Endothelial cell of umbilical vein (primary cell): ENCODE measurements at regions not wholly inside any gene's neighbourhood (a gene's known extent, or its start where the extent isn't known, plus 50 kb on each side); places are given as distances from the start of the nearest gene placed in this dataset.

Source experiments
- BruUV-seq: library from RNA; stranded (reverse); fragments of 400-500 nt; replicated peaks from 2 replicates; lab custom pipeline; 2021; lab: Mats Ljungman, UMichigan
- CTCF ChIA-PET: fragments of 300-600, 350-600 bp; sonication (Branson Sonifier 250); formaldehyde crosslinking; loops from one replicate; lab custom pipeline; 2021; ENCODE audit warnings: antibody characterized with exemption, inconsistent platforms; lab: Charles Lee
- POLR2A ChIA-PET: fragments of 300-600, 350-600 bp; sonication (Branson Sonifier 250); formaldehyde crosslinking; loops from one replicate; lab custom pipeline; 2021; ENCODE audit warnings: antibody characterized with exemption, inconsistent platforms; lab: Charles Lee
- DNase-seq: peaks from one replicate; pipeline ENCODE4 v3.0.0-alpha.2; 2011; ENCODE audit warnings: low read depth, low spot score
- FAIRE-seq: peaks from 2 replicates; lab custom pipeline; 2011; peaks lifted over from hg19 to GRCh38; lab: Jason Lieb, UNC
- H2AFZ ChIP-seq: 2 replicates; pipeline ENCODE4 v1.6.0; 2012; ENCODE audit warnings: low read depth, low read length, control low read depth, inconsistent platforms
- H3K27ac ChIP-seq: 2 replicates; pipeline ENCODE4 v1.5.1; 2011; ENCODE audit warnings: low read depth, mild to moderate bottlenecking, control low read depth, low read length, moderate library complexity; ENCODE audit not compliant: insufficient read depth
- H3K27me3 ChIP-seq, 2 experiments: 2 replicates each; pipeline versions ENCODE4 v1.6.0 to v1.6.1; 2011; ENCODE audit warnings: low read length in 2 of 2, mixed read lengths in 1 of 2; ENCODE audit not compliant: control insufficient read depth in 2 of 2, insufficient read depth in 2 of 2
- H3K36me3 ChIP-seq, 2 experiments: 2 replicates in 1 of 2; 3 replicates in 1 of 2; pipeline ENCODE4 v1.5.1; 2011; ENCODE audit warnings: low read length in 2 of 2, mild to moderate bottlenecking in 1 of 2, moderate library complexity in 1 of 2; ENCODE audit not compliant: control insufficient read depth in 2 of 2, insufficient read depth in 2 of 2; ENCODE audit errors: extremely low read depth in 1 of 2
- H3K4me1 ChIP-seq: 3 replicates; pipeline ENCODE4 v1.5.1; 2011; ENCODE audit warnings: mild to moderate bottlenecking, low read length; ENCODE audit not compliant: control insufficient read depth, insufficient read depth; ENCODE audit errors: extremely low read depth
- H3K4me2 ChIP-seq: 2 replicates; pipeline ENCODE4 v1.6.1; 2011; ENCODE audit warnings: low read length, control low read depth, mixed read lengths; ENCODE audit not compliant: insufficient read depth
- H3K4me3 ChIP-seq, 3 experiments: fragments of 200-600 bp in 1 of 3; sonication (generic), shearing (Covaris generic) in 1 of 3; replicated peaks in 1 of 3; 2 replicates each; pipeline ENCODE4 v1.5.1; 2011 to 2016; ENCODE audit warnings: control low read depth in 3 of 3, low read length in 3 of 3, mild to moderate bottlenecking in 2 of 3, inconsistent platforms in 1 of 3, low read depth in 1 of 3, moderate library complexity in 1 of 3; ENCODE audit not compliant: insufficient read depth in 1 of 3
- H3K79me2 ChIP-seq: 2 replicates; pipeline ENCODE4 v1.6.0; 2012; ENCODE audit warnings: low read length, inconsistent platforms; ENCODE audit not compliant: control insufficient read depth, insufficient read depth
- H3K9ac ChIP-seq: replicated peaks from 2 replicates; pipeline ENCODE3; 2011; ENCODE audit warnings: low read length, control low read depth; ENCODE audit not compliant: insufficient read depth; ENCODE audit errors: extremely low read depth
- H3K9me1 ChIP-seq: replicated peaks from 3 replicates; pipeline ENCODE4 v1.6.0; 2011; ENCODE audit warnings: mild to moderate bottlenecking, low read length; ENCODE audit not compliant: control insufficient read depth, insufficient read depth; ENCODE audit errors: extremely low read depth
- H3K9me3 ChIP-seq: replicated peaks from 2 replicates; pipeline ENCODE4 v1.5.1; 2012; ENCODE audit warnings: low read length, inconsistent platforms; ENCODE audit not compliant: control insufficient read depth, insufficient read depth
- H4K20me1 ChIP-seq: replicated peaks from 2 replicates; pipeline ENCODE3; 2011; ENCODE audit warnings: mild to moderate bottlenecking, low read length; ENCODE audit not compliant: control insufficient read depth, insufficient read depth; ENCODE audit errors: extremely low read depth
- EZH2 ChIP-seq: IDR thresholded peaks from 2 replicates; pipeline ENCODE4 v1.6.1; 2012; ENCODE audit warnings: borderline replicate concordance, low read depth, mild to moderate bottlenecking, moderate library complexity, low read length, inconsistent platforms; ENCODE audit not compliant: severe bottlenecking
- FOS ChIP-seq: IDR thresholded peaks from 2 replicates; pipeline ENCODE4 v1.6.1; 2011; ENCODE audit warnings: mild to moderate bottlenecking, low read length, moderate library complexity, borderline replicate concordance; ENCODE audit not compliant: insufficient read depth
- GATA2 ChIP-seq: IDR thresholded peaks from 2 replicates; pipeline ENCODE4 v1.7.0; 2011; ENCODE audit warnings: low read depth, mild to moderate bottlenecking, moderate library complexity, mixed read lengths, low read length; ENCODE audit not compliant: insufficient read length, insufficient read depth
- JUN ChIP-seq: IDR thresholded peaks from 2 replicates; pipeline ENCODE4 v1.6.1; 2011; ENCODE audit warnings: borderline replicate concordance, low read depth; ENCODE audit not compliant: insufficient read length, insufficient read depth
- MAX ChIP-seq: IDR thresholded peaks from 2 replicates; pipeline ENCODE4 v1.6.1; 2011; ENCODE audit not compliant: insufficient read depth, insufficient read length
- MYC ChIP-seq: IDR thresholded peaks from one replicate; pipeline ENCODE4 v1.6.1; 2011; ENCODE audit warnings: mild to moderate bottlenecking, low read depth, low read length
- POLR2A ChIP-seq: IDR thresholded peaks from 2 replicates; pipeline ENCODE4 v1.6.1; 2012; ENCODE audit warnings: low read depth, mild to moderate bottlenecking, control low read depth, low read length
- POLR2AphosphoS5 ChIP-seq: IDR thresholded peaks from 2 replicates; pipeline ENCODE4 v1.6.1; 2012; ENCODE audit warnings: low read depth, mild to moderate bottlenecking, control low read depth, low read length, moderate library complexity; ENCODE audit not compliant: insufficient read depth
- dilution Hi-C: fragments of 300-500 bp; cut with MboI; formaldehyde crosslinking; loops from one replicate; pipeline ENCODE4 v1.15.0; 2019; ENCODE audit warnings: low sequenced_read_pairs; ENCODE audit not compliant: extremely low pct_ligation_motif_present
- intact Hi-C: fragments of 100-400 bp; cut with micrococcal nuclease; formaldehyde crosslinking; loops from one replicate; pipeline ENCODE4 v1.10.0; 2022
- TF ChIP-seq, protein P1 (sequence below), 2 donors: IDR thresholded peaks; 1 replicate in 1 of 2; 2 replicates in 1 of 2; pipeline ENCODE4 v1.5.1; 2011; ENCODE audit warnings: low read length in 2 of 2, mild to moderate bottlenecking in 2 of 2, moderate library complexity in 2 of 2, control low read depth in 1 of 2, inconsistent platforms in 1 of 2, low read depth in 1 of 2; ENCODE audit not compliant: insufficient read depth in 1 of 2; ENCODE audit errors: extremely low read depth in 1 of 2

- Histone ChIP-seq H3K79me2 (no peaks in the 10 kb centered on the region), H3K36me3 (no peaks in the 10 kb centered on the region), H3K9me1 (no peaks in the 10 kb centered on the region), H3K4me3 (no peak overlapping the region), H2AFZ (no peak overlapping the region), H3K9me3 (no peaks in the 10 kb centered on the region), H3K27me3 (no peaks in the 10 kb centered on the region), H3K4me2 (no peak overlapping the region), H4K20me1 (no peaks in the 10 kb centered on the region), H3K4me1 (no peaks in the 10 kb centered on the region), H3K27ac (no peak overlapping the region), H3K9ac (no peak overlapping the region)
- ChIA-PET CTCF (no interaction called here), POLR2A (interaction anchor here (0.6 kb wide), 1 partner anchor 365 kb away, joined by 3 read pairs; no protein-coding TSS in a partner anchor)
- FAIRE-seq (no peak), DNase-seq (no peak)
- intact Hi-C loops (no loop called here), dilution Hi-C loops (no loop called here)
- BruUV-seq: no TSS peak
- TF ChIP-seq MYC: no peak
- no peak for TF ChIP-seq MAX
Observed at GRCh38 chr18:2138552-2138951, 432.8 kb downstream of the METTL4 start.

- no peaks in the 10 kb centered on the region for H3K9me1 ChIP-seq
- no peaks in the 10 kb centered on the region for H3K79me2 ChIP-seq
- H3K4me3 ChIP-seq: no peak overlapping the region
- no peaks in the 10 kb centered on the region for H3K9me3 ChIP-seq
- no peak overlapping the region for H3K27ac ChIP-seq
- H3K9ac ChIP-seq: no peak overlapping the region
- H2AFZ ChIP-seq: no peak overlapping the region
- CTCF ChIA-PET: interaction anchor here (1.4 kb wide), 1 partner anchor 35 kb away, joined by 4 read pairs; no protein-coding TSS in a partner anchor
- no TSS peak for BruUV-seq
- H3K4me2 ChIP-seq: no peak overlapping the region
- POLR2A ChIA-PET: no interaction called here
- intact Hi-C loops (no loop called here), dilution Hi-C loops (no loop called here)
- TF ChIP-seq MAX: no peak
- TF ChIP-seq GATA2: no peak
- no peak for TF ChIP-seq MYC
- no peak for TF ChIP-seq POLR2A
- TF ChIP-seq FOS: no peak
- TF ChIP-seq JUN: no peak
- TF ChIP-seq, protein P1, sequence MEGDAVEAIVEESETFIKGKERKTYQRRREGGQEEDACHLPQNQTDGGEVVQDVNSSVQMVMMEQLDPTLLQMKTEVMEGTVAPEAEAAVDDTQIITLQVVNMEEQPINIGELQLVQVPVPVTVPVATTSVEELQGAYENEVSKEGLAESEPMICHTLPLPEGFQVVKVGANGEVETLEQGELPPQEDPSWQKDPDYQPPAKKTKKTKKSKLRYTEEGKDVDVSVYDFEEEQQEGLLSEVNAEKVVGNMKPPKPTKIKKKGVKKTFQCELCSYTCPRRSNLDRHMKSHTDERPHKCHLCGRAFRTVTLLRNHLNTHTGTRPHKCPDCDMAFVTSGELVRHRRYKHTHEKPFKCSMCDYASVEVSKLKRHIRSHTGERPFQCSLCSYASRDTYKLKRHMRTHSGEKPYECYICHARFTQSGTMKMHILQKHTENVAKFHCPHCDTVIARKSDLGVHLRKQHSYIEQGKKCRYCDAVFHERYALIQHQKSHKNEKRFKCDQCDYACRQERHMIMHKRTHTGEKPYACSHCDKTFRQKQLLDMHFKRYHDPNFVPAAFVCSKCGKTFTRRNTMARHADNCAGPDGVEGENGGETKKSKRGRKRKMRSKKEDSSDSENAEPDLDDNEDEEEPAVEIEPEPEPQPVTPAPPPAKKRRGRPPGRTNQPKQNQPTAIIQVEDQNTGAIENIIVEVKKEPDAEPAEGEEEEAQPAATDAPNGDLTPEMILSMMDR (IDR thresholded peaks at IDR 0.05; ENCODE audit: extremely low read depth in 1 of 2, insufficient read depth in 1 of 2, low read depth in 1 of 2, low read length in 2 of 2): no peak
- no peak for TF ChIP-seq POLR2AphosphoS5
- no peak for TF ChIP-seq EZH2
- H3K27me3 ChIP-seq: no peaks in the 10 kb centered on the region
- no peak for FAIRE-seq
- no peaks in the 10 kb centered on the region for H3K4me1 ChIP-seq
- no peak for DNase-seq
- H3K36me3 ChIP-seq: no peaks in the 10 kb centered on the region
- no peaks in the 10 kb centered on the region for H4K20me1 ChIP-seq
Observed at GRCh38 chr18:2139691-2140090, 431.6 kb downstream of the METTL4 start.
